CD14-positive monocyte (primary cell): ENCODE measurements at regions not wholly inside any gene's neighbourhood (a gene's known extent, or its start where the extent isn't known, plus 50 kb on each side); places are given as distances from the start of the nearest gene placed in this dataset.

Experiments
- DNase-seq, 3 donors: peaks; one replicate each; pipeline ENCODE4 v3.0.0-alpha.2; 2011 to 2022
- H2AFZ ChIP-seq: 2 replicates; pipeline ENCODE4 v1.6.0; 2012; ENCODE audit warnings: mild to moderate bottlenecking, low read depth, low read length, inconsistent platforms; ENCODE audit not compliant: insufficient read depth, poor library complexity, severe bottlenecking
- H3K27ac ChIP-seq, 2 donors: 1 replicate in 1 of 2; 2 replicates in 1 of 2; pipeline ENCODE4 v1.5.1; 2012 to 2013; ENCODE audit warnings: low read length in 2 of 2, control low read depth in 1 of 2, inconsistent platforms in 1 of 2, low read depth in 1 of 2, mild to moderate bottlenecking in 1 of 2
- H3K27me3 ChIP-seq, 2 donors: one replicate each; pipeline versions ENCODE4 v1.6.0 to v1.6.1; 2011 to 2013; ENCODE audit warnings: low read length in 2 of 2; ENCODE audit not compliant: control insufficient read depth in 2 of 2, insufficient read depth in 2 of 2
- H3K36me3 ChIP-seq, 2 donors: replicated peaks in 1 of 2; 1 replicate in 1 of 2; 2 replicates in 1 of 2; pipeline versions ENCODE4 v1.5.1 to v1.6.1; 2012 to 2013; ENCODE audit warnings: low read length in 2 of 2, control low read depth in 1 of 2, inconsistent platforms in 1 of 2, mild to moderate bottlenecking in 1 of 2; ENCODE audit not compliant: insufficient read depth in 2 of 2, control insufficient read depth in 1 of 2
- H3K4me1 ChIP-seq, 2 donors: 1 replicate in 1 of 2; 2 replicates in 1 of 2; pipeline versions ENCODE4 v1.5.1 to v1.6.1; 2012 to 2013; ENCODE audit warnings: low read length in 2 of 2, control low read depth in 1 of 2, inconsistent platforms in 1 of 2, mild to moderate bottlenecking in 1 of 2, moderate library complexity in 1 of 2; ENCODE audit not compliant: insufficient read depth in 2 of 2, control insufficient read depth in 1 of 2
- H3K4me2 ChIP-seq: replicated peaks from 2 replicates; pipeline ENCODE3; 2012; ENCODE audit warnings: low read length, moderate library complexity, mild to moderate bottlenecking; ENCODE audit not compliant: poor library complexity, severe bottlenecking; ENCODE audit errors: extremely low read depth
- H3K4me3 ChIP-seq, 3 experiments: fragments of 200-600 bp in 1 of 3; sonication (generic) in 1 of 3; replicated peaks in 1 of 3; 1 replicate in 2 of 3; 2 replicates in 1 of 3; pipeline ENCODE4 v1.5.1; 2011 to 2013; ENCODE audit warnings: low read length in 3 of 3, mild to moderate bottlenecking in 3 of 3, control low read depth in 2 of 3, low read depth in 2 of 3, inconsistent platforms in 1 of 3, moderate library complexity in 1 of 3
- H3K79me2 ChIP-seq: 2 replicates; pipeline ENCODE4 v1.6.0; 2012; ENCODE audit warnings: mild to moderate bottlenecking, control low read depth, inconsistent platforms, low read length, moderate library complexity; ENCODE audit not compliant: insufficient read depth
- H3K9ac ChIP-seq: 2 replicates; pipeline ENCODE4 v1.6.0; 2017; ENCODE audit warnings: low read length, mild to moderate bottlenecking; ENCODE audit not compliant: insufficient read depth, poor library complexity, severe bottlenecking
- H3K9me3 ChIP-seq, 2 donors: replicated peaks in 1 of 2; 1 replicate in 1 of 2; 2 replicates in 1 of 2; pipeline versions ENCODE4 v1.5.1 to v1.6.1; 2012 to 2013; ENCODE audit warnings: low read length in 2 of 2, control low read depth in 1 of 2; ENCODE audit not compliant: control insufficient read depth in 1 of 2, insufficient read depth in 1 of 2
- H4K20me1 ChIP-seq: 2 replicates; pipeline ENCODE4 v1.6.0; 2012; ENCODE audit warnings: mild to moderate bottlenecking, low read length, control low read depth, moderate library complexity; ENCODE audit not compliant: insufficient read depth
- H3K27ac Mint-ChIP-seq, 7 donors: one replicate each; pipeline ENCODE4 v1.8.0; 2020; ENCODE audit warnings: mild to moderate bottlenecking in 7 of 7, mixed read lengths in 7 of 7, moderate library complexity in 6 of 7, inconsistent platforms in 2 of 7
- H3K27me3 Mint-ChIP-seq, 3 donors: one replicate each; pipeline ENCODE4 v1.8.0; 2021 to 2022; ENCODE audit warnings: low read depth in 3 of 3, mild to moderate bottlenecking in 3 of 3, mixed read lengths in 3 of 3, moderate library complexity in 3 of 3, inconsistent platforms in 1 of 3
- H3K36me3 Mint-ChIP-seq, 2 donors: one replicate each; pipeline ENCODE4 v1.8.0; 2020; ENCODE audit warnings: mixed read lengths in 2 of 2, inconsistent platforms in 1 of 2, mild to moderate bottlenecking in 1 of 2
- H3K4me1 Mint-ChIP-seq: one replicate; pipeline ENCODE4 v1.8.0; 2020; ENCODE audit warnings: mild to moderate bottlenecking, mixed read lengths
- H3K4me3 Mint-ChIP-seq, 2 donors: one replicate each; pipeline ENCODE4 v1.8.0; 2020; ENCODE audit warnings: mild to moderate bottlenecking in 2 of 2, mixed read lengths in 2 of 2, moderate library complexity in 1 of 2
- H3K9me3 Mint-ChIP-seq, 7 donors: one replicate each; pipeline ENCODE4 v1.8.0; 2020 to 2022; ENCODE audit warnings: mixed read lengths in 7 of 7, mild to moderate bottlenecking in 6 of 7, moderate library complexity in 6 of 7, inconsistent platforms in 2 of 7
- WGBS: methylation state at CpG from one replicate; pipeline ENCODE4 v1.1.5; 2013; ENCODE audit warnings: missing lambda C conversion rate; ENCODE audit not compliant: insufficient coverage; 5-methylcytosine and 5-hydroxymethylcytosine counted together
- intact Hi-C, 2 donors: fragments of 100-400 bp; cut with micrococcal nuclease; formaldehyde crosslinking; loops; one replicate each; pipeline versions ENCODE4 v1.15.0 to v1.15.1; 2023
- TF ChIP-seq, protein P1 (sequence below): fragments of 200-600 bp; IDR thresholded peaks from one replicate; pipeline ENCODE4 v1.8.0; 2022; ENCODE audit warnings: antibody characterized with exemption, mild to moderate bottlenecking

GRCh38 chr5:82374637-82375036 is 96.5 kb upstream of the RPS23 start:
- Histone ChIP-seq H3K79me2 (no peaks in the 10 kb centered on the region), H4K20me1 (no peaks in the 10 kb centered on the region), H3K4me3 (no peak overlapping the region), H3K36me3 (no peaks in the 10 kb centered on the region), H3K9ac (no peak overlapping the region), H2AFZ (no peak overlapping the region), H3K4me1 (no peaks in the 10 kb centered on the region), H3K4me2 (no peak overlapping the region), H3K9me3 (peaks cover 0 to 5% of the 10 kb centered on the region in 2 donors), H3K27ac (no peak overlapping the region), H3K27me3 (no peaks in the 10 kb centered on the region)
- TF ChIP-seq, protein P1, sequence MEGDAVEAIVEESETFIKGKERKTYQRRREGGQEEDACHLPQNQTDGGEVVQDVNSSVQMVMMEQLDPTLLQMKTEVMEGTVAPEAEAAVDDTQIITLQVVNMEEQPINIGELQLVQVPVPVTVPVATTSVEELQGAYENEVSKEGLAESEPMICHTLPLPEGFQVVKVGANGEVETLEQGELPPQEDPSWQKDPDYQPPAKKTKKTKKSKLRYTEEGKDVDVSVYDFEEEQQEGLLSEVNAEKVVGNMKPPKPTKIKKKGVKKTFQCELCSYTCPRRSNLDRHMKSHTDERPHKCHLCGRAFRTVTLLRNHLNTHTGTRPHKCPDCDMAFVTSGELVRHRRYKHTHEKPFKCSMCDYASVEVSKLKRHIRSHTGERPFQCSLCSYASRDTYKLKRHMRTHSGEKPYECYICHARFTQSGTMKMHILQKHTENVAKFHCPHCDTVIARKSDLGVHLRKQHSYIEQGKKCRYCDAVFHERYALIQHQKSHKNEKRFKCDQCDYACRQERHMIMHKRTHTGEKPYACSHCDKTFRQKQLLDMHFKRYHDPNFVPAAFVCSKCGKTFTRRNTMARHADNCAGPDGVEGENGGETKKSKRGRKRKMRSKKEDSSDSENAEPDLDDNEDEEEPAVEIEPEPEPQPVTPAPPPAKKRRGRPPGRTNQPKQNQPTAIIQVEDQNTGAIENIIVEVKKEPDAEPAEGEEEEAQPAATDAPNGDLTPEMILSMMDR = no peak
- 100% methylated on average over 1 of the region's 1 CpG for WGBS
- Mint-ChIP-seq H3K4me3 (no peak overlapping the region), H3K27me3 (peaks cover 0 to 2% (median 1%) of the 10 kb centered on the region in 3 donors), H3K9me3 (peaks cover 4 to 11% (median 6%) of the 10 kb centered on the region in 7 donors), H3K27ac (no peak overlapping the region), H3K4me1 (no peaks in the 10 kb centered on the region), H3K36me3 (no peaks in the 10 kb centered on the region)
- no peak for DNase-seq
- intact Hi-C loops = no loop called here

- Histone ChIP-seq H3K27me3 (no peaks in the 10 kb centered on the region), H3K4me3 (no peak overlapping the region), H2AFZ (no peak overlapping the region), H3K79me2 (no peaks in the 10 kb centered on the region), H3K4me1 (no peaks in the 10 kb centered on the region), H4K20me1 (no peaks in the 10 kb centered on the region), H3K9me3 (no peaks in the 10 kb centered on the region), H3K9ac (no peak overlapping the region), H3K27ac (no peak overlapping the region), H3K36me3 (no peaks in the 10 kb centered on the region), H3K4me2 (no peak overlapping the region)
- H3K9me3 Mint-ChIP-seq = peaks cover 0 to 5% (median 0%) of the 10 kb centered on the region in 7 donors
- no peak for DNase-seq
- intact Hi-C loops = no loop called here
- TF ChIP-seq, protein P1 = no peak
- H3K4me3 Mint-ChIP-seq = no peak overlapping the region
- peaks cover 2% of the 10 kb centered on the region for H3K4me1 Mint-ChIP-seq
- WGBS = no CpG with 5 or more reads among the region's 1 CpG
- H3K27me3 Mint-ChIP-seq = peaks cover 1 to 3% (median 2%) of the 10 kb centered on the region in 3 donors
- no peak overlapping the region for H3K27ac Mint-ChIP-seq
- no peaks in the 10 kb centered on the region for H3K36me3 Mint-ChIP-seq
These were observed 89.8 kb upstream of the RPS23 start for GRCh38 chr5:82367930-82368329.
